ENCODE measurements at regions not wholly inside any gene's neighbourhood (a gene's known extent, or its start where the extent isn't known, plus 50 kb on each side); places are given as distances from the start of the nearest gene placed in this dataset.

DNA sequence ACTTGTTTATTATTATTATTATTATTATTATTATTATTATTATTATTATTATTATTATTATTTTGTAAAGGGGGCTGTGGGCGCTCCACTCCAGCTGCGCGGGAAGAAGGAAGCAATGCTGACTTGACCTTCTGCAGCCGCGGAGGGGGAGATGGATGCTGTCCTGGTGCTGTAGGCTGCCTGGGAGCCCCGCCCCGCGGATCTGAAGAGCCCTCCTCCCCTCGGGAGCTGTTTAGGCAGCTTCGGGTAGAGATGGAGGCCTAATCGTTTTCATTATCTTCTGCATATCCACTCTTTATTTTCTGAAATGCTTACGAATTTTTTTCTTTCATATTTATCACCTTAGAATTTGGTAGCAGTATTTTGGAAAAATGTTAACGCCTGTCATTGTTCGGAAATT lies 101.2 kb upstream of the KLF6 start:
- TF ChIP-seq, protein P1, sequence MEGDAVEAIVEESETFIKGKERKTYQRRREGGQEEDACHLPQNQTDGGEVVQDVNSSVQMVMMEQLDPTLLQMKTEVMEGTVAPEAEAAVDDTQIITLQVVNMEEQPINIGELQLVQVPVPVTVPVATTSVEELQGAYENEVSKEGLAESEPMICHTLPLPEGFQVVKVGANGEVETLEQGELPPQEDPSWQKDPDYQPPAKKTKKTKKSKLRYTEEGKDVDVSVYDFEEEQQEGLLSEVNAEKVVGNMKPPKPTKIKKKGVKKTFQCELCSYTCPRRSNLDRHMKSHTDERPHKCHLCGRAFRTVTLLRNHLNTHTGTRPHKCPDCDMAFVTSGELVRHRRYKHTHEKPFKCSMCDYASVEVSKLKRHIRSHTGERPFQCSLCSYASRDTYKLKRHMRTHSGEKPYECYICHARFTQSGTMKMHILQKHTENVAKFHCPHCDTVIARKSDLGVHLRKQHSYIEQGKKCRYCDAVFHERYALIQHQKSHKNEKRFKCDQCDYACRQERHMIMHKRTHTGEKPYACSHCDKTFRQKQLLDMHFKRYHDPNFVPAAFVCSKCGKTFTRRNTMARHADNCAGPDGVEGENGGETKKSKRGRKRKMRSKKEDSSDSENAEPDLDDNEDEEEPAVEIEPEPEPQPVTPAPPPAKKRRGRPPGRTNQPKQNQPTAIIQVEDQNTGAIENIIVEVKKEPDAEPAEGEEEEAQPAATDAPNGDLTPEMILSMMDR (IDR thresholded peaks at IDR 0.05), result no peak
- TF ChIP-seq SIN3A (IDR thresholded peaks at IDR 0.05; ENCODE audit: borderline replicate concordance, insufficient read depth, low read depth, low read length), result no peak
- TF ChIP-seq, protein P2, sequence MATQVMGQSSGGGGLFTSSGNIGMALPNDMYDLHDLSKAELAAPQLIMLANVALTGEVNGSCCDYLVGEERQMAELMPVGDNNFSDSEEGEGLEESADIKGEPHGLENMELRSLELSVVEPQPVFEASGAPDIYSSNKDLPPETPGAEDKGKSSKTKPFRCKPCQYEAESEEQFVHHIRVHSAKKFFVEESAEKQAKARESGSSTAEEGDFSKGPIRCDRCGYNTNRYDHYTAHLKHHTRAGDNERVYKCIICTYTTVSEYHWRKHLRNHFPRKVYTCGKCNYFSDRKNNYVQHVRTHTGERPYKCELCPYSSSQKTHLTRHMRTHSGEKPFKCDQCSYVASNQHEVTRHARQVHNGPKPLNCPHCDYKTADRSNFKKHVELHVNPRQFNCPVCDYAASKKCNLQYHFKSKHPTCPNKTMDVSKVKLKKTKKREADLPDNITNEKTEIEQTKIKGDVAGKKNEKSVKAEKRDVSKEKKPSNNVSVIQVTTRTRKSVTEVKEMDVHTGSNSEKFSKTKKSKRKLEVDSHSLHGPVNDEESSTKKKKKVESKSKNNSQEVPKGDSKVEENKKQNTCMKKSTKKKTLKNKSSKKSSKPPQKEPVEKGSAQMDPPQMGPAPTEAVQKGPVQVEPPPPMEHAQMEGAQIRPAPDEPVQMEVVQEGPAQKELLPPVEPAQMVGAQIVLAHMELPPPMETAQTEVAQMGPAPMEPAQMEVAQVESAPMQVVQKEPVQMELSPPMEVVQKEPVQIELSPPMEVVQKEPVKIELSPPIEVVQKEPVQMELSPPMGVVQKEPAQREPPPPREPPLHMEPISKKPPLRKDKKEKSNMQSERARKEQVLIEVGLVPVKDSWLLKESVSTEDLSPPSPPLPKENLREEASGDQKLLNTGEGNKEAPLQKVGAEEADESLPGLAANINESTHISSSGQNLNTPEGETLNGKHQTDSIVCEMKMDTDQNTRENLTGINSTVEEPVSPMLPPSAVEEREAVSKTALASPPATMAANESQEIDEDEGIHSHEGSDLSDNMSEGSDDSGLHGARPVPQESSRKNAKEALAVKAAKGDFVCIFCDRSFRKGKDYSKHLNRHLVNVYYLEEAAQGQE (IDR thresholded peaks at IDR 0.05; ENCODE audit: insufficient read depth in 1 of 2, low read depth in 2 of 2, low read length in 1 of 2), result no peak
- TF ChIP-seq POLR2AphosphoS5 (IDR thresholded peaks at IDR 0.05; ENCODE audit: low read depth, low read length), result no peak

Data from Panc1 (cell line).